Type B pancreatic cell (in vitro differentiated cells): ENCODE measurements at regions not wholly inside any gene's neighbourhood (a gene's known extent, or its start where the extent isn't known, plus 50 kb on each side); places are given as distances from the start of the nearest gene placed in this dataset.

Experiments used
- DNase-seq: peaks from one replicate; pipeline ENCODE4 v3.0.0; 2021; ENCODE audit warnings: mixed read lengths; ENCODE audit not compliant: unreplicated experiment; ENCODE audit errors: extremely low spot score
- H3K27ac Mint-ChIP-seq: 2 replicates; pipeline ENCODE4 v1.8.0; 2021; ENCODE audit warnings: mild to moderate bottlenecking, mixed read lengths
- H3K27me3 Mint-ChIP-seq: 2 replicates; pipeline ENCODE4 v1.8.0; 2021; ENCODE audit warnings: mixed read lengths
- H3K36me3 Mint-ChIP-seq: 2 replicates; pipeline ENCODE4 v1.8.0; 2021; ENCODE audit warnings: mixed read lengths
- H3K4me1 Mint-ChIP-seq: one replicate; pipeline ENCODE4 v1.8.0; 2021; ENCODE audit warnings: mixed read lengths; ENCODE audit not compliant: unreplicated experiment
- H3K4me3 Mint-ChIP-seq: 2 replicates; pipeline ENCODE4 v1.8.0; 2021; ENCODE audit warnings: mild to moderate bottlenecking, mixed read lengths
- H3K9me3 Mint-ChIP-seq: 2 replicates; pipeline ENCODE4 v1.8.0; 2021; ENCODE audit warnings: mixed read lengths
- CTCF ChIP-seq: fragments of 200-600 bp; sonication (generic); conservative IDR thresholded peaks from 2 replicates; pipeline ENCODE4 v1.5.0; 2021; ENCODE audit warnings: antibody characterized with exemption, mild to moderate bottlenecking

- no peaks in the 10 kb centered on the region for H3K36me3 Mint-ChIP-seq
- peaks cover 28% of the 10 kb centered on the region for H3K27me3 Mint-ChIP-seq
- no peak overlapping the region for H3K4me3 Mint-ChIP-seq
- no peak for TF ChIP-seq CTCF
- no peak for DNase-seq
- H3K27ac Mint-ChIP-seq = no peak overlapping the region
- peaks cover 7% of the 10 kb centered on the region for H3K4me1 Mint-ChIP-seq
- peaks cover 13% of the 10 kb centered on the region for H3K9me3 Mint-ChIP-seq
Measured at GRCh38 chr2:224163566-224164307, 124.7 kb upstream of the SERPINE2 start.

GRCh38 chr2:224162122-224162521, 123.0 kb upstream of the SERPINE2 start:
- Mint-ChIP-seq H3K27me3 (peaks cover 22% of the 10 kb centered on the region), H3K4me1 (peaks cover 7% of the 10 kb centered on the region), H3K36me3 (no peaks in the 10 kb centered on the region), H3K27ac (no peak overlapping the region), H3K4me3 (no peak overlapping the region), H3K9me3 (peaks cover 5% of the 10 kb centered on the region)
- no peak for DNase-seq
- no peak for TF ChIP-seq CTCF

- DNase-seq = no peak
- no peak overlapping the region for H3K27ac Mint-ChIP-seq
- peaks cover 5% of the 10 kb centered on the region for H3K9me3 Mint-ChIP-seq
- no peak overlapping the region for H3K4me3 Mint-ChIP-seq
- H3K4me1 Mint-ChIP-seq = peaks cover 7% of the 10 kb centered on the region
- H3K36me3 Mint-ChIP-seq = no peaks in the 10 kb centered on the region
- no peak for TF ChIP-seq CTCF
- peaks cover 22% of the 10 kb centered on the region for H3K27me3 Mint-ChIP-seq
Measured at GRCh38 chr2:224161712-224162111, 122.6 kb upstream of the SERPINE2 start.

- Mint-ChIP-seq H3K4me1 (peaks cover 10% of the 10 kb centered on the region), H3K9me3 (peaks cover 5% of the 10 kb centered on the region), H3K4me3 (no peak overlapping the region), H3K36me3 (no peaks in the 10 kb centered on the region), H3K27ac (no peak overlapping the region), H3K27me3 (peaks cover 21% of the 10 kb centered on the region)
- DNase-seq = no peak
- TF ChIP-seq CTCF = no peak
Measured at GRCh38 chr2:224160917-224161316, 121.8 kb upstream of the SERPINE2 start.

DNA sequence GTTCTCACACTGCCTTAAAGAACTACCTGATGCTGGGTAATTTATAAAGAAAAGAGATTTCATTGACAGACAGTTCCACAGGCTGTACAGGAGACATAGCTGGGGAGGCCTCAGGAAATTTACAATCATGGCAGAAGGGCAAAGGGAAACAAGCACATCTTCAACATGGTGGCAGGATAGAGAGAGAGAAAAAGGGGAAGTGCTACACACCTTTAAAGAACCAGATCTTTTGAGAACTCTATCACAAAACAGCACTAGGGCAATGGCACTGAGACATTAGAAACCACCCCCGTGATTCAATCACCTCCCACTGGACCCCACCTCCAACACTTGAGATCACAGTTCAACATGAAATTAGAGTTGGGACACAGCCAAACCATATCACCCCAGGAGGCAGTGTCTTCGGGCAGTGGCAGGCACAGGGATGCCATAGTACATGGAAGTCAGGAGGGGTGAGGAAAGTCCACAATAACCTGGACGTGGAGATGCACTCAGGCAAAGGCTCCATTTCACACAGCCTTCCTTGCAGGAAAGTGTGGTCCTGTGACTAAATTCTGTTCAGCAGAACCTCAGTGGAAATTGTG, 120.4 kb upstream of the SERPINE2 start:
- DNase-seq = no peak
- no peaks in the 10 kb centered on the region for H3K36me3 Mint-ChIP-seq
- H3K9me3 Mint-ChIP-seq = peaks cover 5% of the 10 kb centered on the region
- H3K4me1 Mint-ChIP-seq = peaks cover 13% of the 10 kb centered on the region
- H3K4me3 Mint-ChIP-seq = no peak overlapping the region
- H3K27me3 Mint-ChIP-seq = peaks cover 14% of the 10 kb centered on the region
- TF ChIP-seq CTCF = no peak
- H3K27ac Mint-ChIP-seq = no peak overlapping the region
